ENCODE measurements at regions not wholly inside any gene's neighbourhood (a gene's known extent, or its start where the extent isn't known, plus 50 kb on each side); places are given as distances from the start of the nearest gene placed in this dataset.

DNA sequence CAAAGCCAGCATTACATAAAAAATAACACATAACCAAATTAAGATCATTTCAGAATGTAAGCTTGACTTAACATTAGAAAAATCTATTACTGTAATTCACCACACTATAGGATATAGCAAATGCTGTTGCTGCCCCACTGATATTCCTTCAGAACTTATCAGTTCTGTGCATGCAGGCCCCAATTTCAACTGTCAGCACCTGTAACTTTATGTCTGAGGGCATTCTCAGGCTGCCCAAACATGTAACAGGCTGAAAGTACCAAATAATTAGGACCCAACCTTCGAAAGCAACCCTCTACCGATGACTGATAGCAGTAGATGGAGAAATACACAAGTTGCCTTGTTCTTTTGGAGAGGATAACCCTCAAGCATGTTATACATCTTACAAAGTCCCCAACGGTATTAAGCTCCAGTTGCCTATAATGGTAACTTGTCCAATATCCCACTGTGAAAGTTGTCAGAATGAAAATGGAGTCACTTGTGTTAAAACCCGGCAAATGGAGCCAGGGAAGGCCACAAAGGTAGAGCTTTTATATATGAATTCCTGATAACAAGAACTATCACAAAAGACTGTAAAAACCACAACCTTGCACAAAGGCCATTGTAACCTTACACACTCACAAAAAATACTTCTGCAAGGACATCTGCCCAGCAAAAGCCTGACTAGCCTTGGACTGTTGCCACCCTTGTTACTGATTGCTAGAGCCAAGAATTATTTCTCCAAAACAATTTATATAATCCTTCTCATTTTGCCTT, 66.9 kb upstream of the ZNF746 start:
- TF ChIP-seq, protein P1, sequence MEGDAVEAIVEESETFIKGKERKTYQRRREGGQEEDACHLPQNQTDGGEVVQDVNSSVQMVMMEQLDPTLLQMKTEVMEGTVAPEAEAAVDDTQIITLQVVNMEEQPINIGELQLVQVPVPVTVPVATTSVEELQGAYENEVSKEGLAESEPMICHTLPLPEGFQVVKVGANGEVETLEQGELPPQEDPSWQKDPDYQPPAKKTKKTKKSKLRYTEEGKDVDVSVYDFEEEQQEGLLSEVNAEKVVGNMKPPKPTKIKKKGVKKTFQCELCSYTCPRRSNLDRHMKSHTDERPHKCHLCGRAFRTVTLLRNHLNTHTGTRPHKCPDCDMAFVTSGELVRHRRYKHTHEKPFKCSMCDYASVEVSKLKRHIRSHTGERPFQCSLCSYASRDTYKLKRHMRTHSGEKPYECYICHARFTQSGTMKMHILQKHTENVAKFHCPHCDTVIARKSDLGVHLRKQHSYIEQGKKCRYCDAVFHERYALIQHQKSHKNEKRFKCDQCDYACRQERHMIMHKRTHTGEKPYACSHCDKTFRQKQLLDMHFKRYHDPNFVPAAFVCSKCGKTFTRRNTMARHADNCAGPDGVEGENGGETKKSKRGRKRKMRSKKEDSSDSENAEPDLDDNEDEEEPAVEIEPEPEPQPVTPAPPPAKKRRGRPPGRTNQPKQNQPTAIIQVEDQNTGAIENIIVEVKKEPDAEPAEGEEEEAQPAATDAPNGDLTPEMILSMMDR (IDR thresholded peaks at IDR 0.05; ENCODE audit: borderline replicate concordance, extremely low read depth, insufficient read depth): no peak
- no peak overlapping the region for H3K9ac ChIP-seq (ENCODE audit: low read length in 3 of 3)
- no peak for DNase-seq
- H3K27ac ChIP-seq (ENCODE audit: low read depth in 2 of 2, low read length in 2 of 2): peak overlapping the region in 1 of 2 donors; percentile 77
- H3K27me3 ChIP-seq (ENCODE audit: control insufficient read depth, insufficient read depth, low read length): no peaks in the 10 kb centered on the region
- intact Hi-C loops (cut with DNase I): no loop called here
- H3K9me3 ChIP-seq (ENCODE audit: control insufficient read depth in 2 of 3, insufficient read depth in 1 of 3, low read length in 3 of 3): peaks cover 0 to 6% (median 0%) of the 10 kb centered on the region in 3 donors
- H3K4me1 ChIP-seq (ENCODE audit: control insufficient read depth in 2 of 3, insufficient read depth in 2 of 3, low read depth in 1 of 3, low read length in 3 of 3): peaks cover 0 to 18% (median 9%) of the 10 kb centered on the region in 3 donors
- no peak for FAIRE-seq
- H3K36me3 ChIP-seq (ENCODE audit: control insufficient read depth in 2 of 3, insufficient read depth in 3 of 3, low read length in 3 of 3): peaks cover 0 to 3% (median 0%) of the 10 kb centered on the region in 3 donors
- H3K4me3 ChIP-seq (ENCODE audit: low read length in 3 of 3): peak overlapping the region in 1 of 3 donors; percentile 36

DNA sequence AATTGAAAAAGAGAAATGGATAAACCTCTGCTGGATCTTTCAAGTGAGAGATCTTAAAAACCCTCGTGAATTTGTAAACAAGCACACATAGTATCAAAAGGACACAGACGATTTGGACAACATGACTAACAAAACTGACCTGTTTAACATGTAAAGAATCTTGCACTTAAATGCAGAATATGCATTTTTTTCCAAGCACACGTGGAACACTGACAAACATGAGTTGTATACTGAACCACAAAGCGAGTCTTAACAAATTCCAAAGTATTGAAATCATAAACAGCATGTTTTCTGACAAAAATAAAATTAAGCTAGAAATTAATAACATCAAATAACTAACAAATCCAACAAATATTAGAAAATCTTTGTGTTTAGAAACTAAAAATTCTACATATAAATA, 65.0 kb upstream of the ZNF746 start:
- intact Hi-C loops (cut with DNase I): no loop called here
- H3K9me3 ChIP-seq (ENCODE audit: control insufficient read depth in 2 of 3, insufficient read depth in 1 of 3, low read length in 3 of 3): peaks cover 0 to 6% (median 0%) of the 10 kb centered on the region in 3 donors
- H3K4me3 ChIP-seq (ENCODE audit: low read length in 3 of 3): no peak overlapping the region
- H3K27ac ChIP-seq (ENCODE audit: low read depth in 2 of 2, low read length in 2 of 2): no peak overlapping the region
- H3K36me3 ChIP-seq (ENCODE audit: control insufficient read depth in 2 of 3, insufficient read depth in 3 of 3, low read length in 3 of 3): peaks cover 2 to 10% (median 9%) of the 10 kb centered on the region in 3 donors
- FAIRE-seq (peak; percentile 52), DNase-seq (no peak)
- H3K27me3 ChIP-seq (ENCODE audit: control insufficient read depth, insufficient read depth, low read length): no peaks in the 10 kb centered on the region
- H3K9ac ChIP-seq (ENCODE audit: low read length in 3 of 3): no peak overlapping the region
- TF ChIP-seq, protein P1 (IDR thresholded peaks at IDR 0.05; ENCODE audit: borderline replicate concordance, extremely low read depth, insufficient read depth): no peak
- peaks cover 0 to 18% (median 9%) of the 10 kb centered on the region in 3 donors for H3K4me1 ChIP-seq (ENCODE audit: control insufficient read depth in 2 of 3, insufficient read depth in 2 of 3, low read depth in 1 of 3, low read length in 3 of 3)

DNA sequence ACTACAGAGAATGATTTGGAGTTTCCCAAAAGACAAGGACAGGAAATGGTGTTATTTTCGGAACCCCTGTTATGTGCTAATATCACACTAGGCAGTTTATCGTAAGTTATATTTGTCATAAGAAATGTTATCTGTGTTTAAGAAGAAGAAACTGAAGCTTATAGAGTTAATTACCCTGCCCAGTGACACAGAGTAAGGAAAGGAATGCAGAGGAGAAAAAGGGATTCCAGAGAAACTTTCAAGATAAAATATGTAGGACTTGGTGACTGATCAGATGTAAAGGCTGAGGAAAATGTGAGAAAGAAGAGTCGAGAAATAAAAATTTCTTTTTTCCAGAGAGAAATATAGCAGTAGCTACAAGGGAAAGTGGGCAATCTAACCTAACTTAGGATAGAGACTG, 63.5 kb upstream of the ZNF746 start:
- intact Hi-C loops (cut with DNase I): no loop called here
- Histone ChIP-seq H3K9me3 (ENCODE audit: control insufficient read depth in 2 of 3, insufficient read depth in 1 of 3, low read length in 3 of 3) (peaks cover 0 to 6% (median 0%) of the 10 kb centered on the region in 3 donors), H3K27ac (ENCODE audit: low read depth in 2 of 2, low read length in 2 of 2) (no peak overlapping the region), H3K36me3 (ENCODE audit: control insufficient read depth in 2 of 3, insufficient read depth in 3 of 3, low read length in 3 of 3) (peaks cover 2 to 13% (median 9%) of the 10 kb centered on the region in 3 donors), H3K27me3 (ENCODE audit: control insufficient read depth, insufficient read depth, low read length) (no peaks in the 10 kb centered on the region), H3K4me1 (ENCODE audit: control insufficient read depth in 2 of 3, insufficient read depth in 2 of 3, low read depth in 1 of 3, low read length in 3 of 3) (peaks cover 0 to 16% (median 7%) of the 10 kb centered on the region in 3 donors), H3K9ac (ENCODE audit: low read length in 3 of 3) (no peak overlapping the region), H3K4me3 (ENCODE audit: low read length in 3 of 3) (no peak overlapping the region)
- no peak for DNase-seq
- TF ChIP-seq, protein P1 (IDR thresholded peaks at IDR 0.05; ENCODE audit: borderline replicate concordance, extremely low read depth, insufficient read depth): no peak
- no peak for FAIRE-seq

All from kidney (tissue), 13 donors.